ENCODE measurements at regions not wholly inside any gene's neighbourhood (a gene's known extent, or its start where the extent isn't known, plus 50 kb on each side); places are given as distances from the start of the nearest gene placed in this dataset.

- TF ChIP-seq CTCF (IDR thresholded peaks at IDR 0.05), result no peak
- ATAC-seq (ENCODE audit: low FRiP score) (no peak), DNase-seq (ENCODE audit: low spot score) (no peak)
Measured at GRCh38 chr4:133776503-133776902, 425.1 kb downstream of the PABPC4L start.

- TF ChIP-seq CTCF (IDR thresholded peaks at IDR 0.05), result no peak
Measured at GRCh38 chr4:133775881-133776280, 425.7 kb downstream of the PABPC4L start.

GRCh38 chr4:133775469-133775868 lies 426.1 kb downstream of the PABPC4L start:
- ATAC-seq (ENCODE audit: low FRiP score) (no peak), DNase-seq (ENCODE audit: low spot score) (no peak)
- TF ChIP-seq CTCF (IDR thresholded peaks at IDR 0.05), result no peak

More at GRCh38 chr4:133775881-133776280, 425.7 kb downstream of the PABPC4L start:
- ATAC-seq (ENCODE audit: low FRiP score), result no peak
- no peak for DNase-seq (ENCODE audit: low spot score)

- DNase-seq (ENCODE audit: low spot score) (no peak), ATAC-seq (ENCODE audit: low FRiP score) (no peak)
- no peak for TF ChIP-seq CTCF (IDR thresholded peaks at IDR 0.05)
Measured at GRCh38 chr4:133759428-133759827, 442.2 kb downstream of the PABPC4L start.

- no peak for ATAC-seq (ENCODE audit: low FRiP score)
- no peak for TF ChIP-seq CTCF (IDR thresholded peaks at IDR 0.05)
- DNase-seq (ENCODE audit: low spot score), result no peak
Measured at GRCh38 chr4:133741766-133742165, 459.8 kb downstream of the PABPC4L start.

- DNase-seq (ENCODE audit: low spot score) (no peak), ATAC-seq (ENCODE audit: low FRiP score) (no peak)
- TF ChIP-seq CTCF (IDR thresholded peaks at IDR 0.05), result no peak
Measured at GRCh38 chr4:133720001-133720400, 481.6 kb downstream of the PABPC4L start.

GRCh38 chr4:133719098-133719497 lies 482.5 kb downstream of the PABPC4L start:
- ATAC-seq (ENCODE audit: low FRiP score), result no peak
- DNase-seq (ENCODE audit: low spot score), result no peak
- TF ChIP-seq CTCF (IDR thresholded peaks at IDR 0.05), result no peak
